ENCODE measurements at regions not wholly inside any gene's neighbourhood (a gene's known extent, or its start where the extent isn't known, plus 50 kb on each side); places are given as distances from the start of the nearest gene placed in this dataset.

DNA sequence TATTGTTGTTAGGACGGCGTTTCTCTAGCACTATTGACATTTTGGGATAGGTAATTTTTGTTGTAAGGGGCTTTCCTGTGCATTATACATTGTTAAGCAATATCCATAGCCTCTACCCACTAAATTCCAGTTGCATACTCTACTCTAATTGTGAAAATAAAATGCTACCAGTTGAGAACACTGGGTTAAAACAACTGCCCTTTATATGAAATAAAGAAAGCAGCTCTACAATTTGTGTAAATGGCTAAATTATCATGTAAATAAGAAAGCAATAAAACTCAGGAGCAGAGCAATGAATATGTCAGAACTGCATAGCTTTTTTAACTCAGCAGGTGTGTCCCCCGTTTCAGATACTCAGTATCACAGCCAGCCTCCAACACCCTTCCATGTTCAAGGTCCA, 812.7 kb upstream of the NRXN1 start:
- Histone ChIP-seq H3K4me1 (ENCODE audit: control insufficient read depth in 1 of 2, extremely low read depth in 1 of 2, insufficient read depth in 2 of 2, low read length in 2 of 2) (no peaks in the 10 kb centered on the region), H3K27ac (ENCODE audit: low read length) (no peak overlapping the region), H3K27me3 (replicated peaks in 1 of 2; ENCODE audit: control insufficient read depth in 2 of 2, extremely low read depth in 1 of 2, insufficient read depth in 2 of 2, low read length in 1 of 2) (no peaks in the 10 kb centered on the region), H3K4me3 (ENCODE audit: control insufficient read depth in 1 of 2, extremely low read depth in 1 of 2, low read length in 1 of 2) (no peak overlapping the region), H3K36me3 (ENCODE audit: control insufficient read depth in 2 of 2, extremely low read depth in 1 of 2, insufficient read depth in 1 of 2, low read length in 1 of 2) (no peaks in the 10 kb centered on the region), H3K9me3 (no peaks in the 10 kb centered on the region)
- POLR2A ChIA-PET, result no interaction called here
- no peaks in the 10 kb centered on the region for H3K4me1 Mint-ChIP-seq
- peaks cover 20 to 39% (median 27%) of the 10 kb centered on the region in 3 donors for H3K9me3 Mint-ChIP-seq
- DNase-seq (no peak), ATAC-seq (replicated peaks in 1 of 4) (no peak)
- CTCF ChIA-PET, result no interaction called here
- H3K4me3 Mint-ChIP-seq, result no peak overlapping the region
- H3K27me3 Mint-ChIP-seq, result no peaks in the 10 kb centered on the region
- no CpG with 5 or more reads among the region's 3 CpGs for WGBS (ENCODE audit: insufficient coverage)
- H3K36me3 Mint-ChIP-seq, result no peaks in the 10 kb centered on the region
- H3K27ac Mint-ChIP-seq, result no peak overlapping the region

GRCh38 chr2:51829477-51829876, 797.5 kb upstream of the NRXN1 start:
- Histone ChIP-seq H3K27ac (ENCODE audit: low read length) (no peak overlapping the region), H3K36me3 (ENCODE audit: control insufficient read depth in 2 of 2, extremely low read depth in 1 of 2, insufficient read depth in 1 of 2, low read length in 1 of 2) (no peaks in the 10 kb centered on the region), H3K4me1 (ENCODE audit: control insufficient read depth in 1 of 2, extremely low read depth in 1 of 2, insufficient read depth in 2 of 2, low read length in 2 of 2) (no peaks in the 10 kb centered on the region), H3K27me3 (replicated peaks in 1 of 2; ENCODE audit: control insufficient read depth in 2 of 2, extremely low read depth in 1 of 2, insufficient read depth in 2 of 2, low read length in 1 of 2) (no peaks in the 10 kb centered on the region), H3K4me3 (ENCODE audit: control insufficient read depth in 1 of 2, extremely low read depth in 1 of 2, low read length in 1 of 2) (no peak overlapping the region), H3K9me3 (no peaks in the 10 kb centered on the region)
- ChIA-PET POLR2A (no interaction called here), CTCF (no interaction called here)
- H3K27ac Mint-ChIP-seq, result no peak overlapping the region
- DNase-seq (no peak), ATAC-seq (replicated peaks in 1 of 4) (no peak)
- H3K4me3 Mint-ChIP-seq, result no peak overlapping the region
- no peaks in the 10 kb centered on the region for H3K27me3 Mint-ChIP-seq
- peaks cover 0 to 14% (median 6%) of the 10 kb centered on the region in 3 donors for H3K9me3 Mint-ChIP-seq
- no peaks in the 10 kb centered on the region for H3K36me3 Mint-ChIP-seq
- no peaks in the 10 kb centered on the region for H3K4me1 Mint-ChIP-seq

GRCh38 chr2:51825823-51826222, 793.9 kb upstream of the NRXN1 start:
- CTCF ChIA-PET, result no interaction called here
- peaks cover 5 to 24% (median 23%) of the 10 kb centered on the region in 3 donors for H3K9me3 Mint-ChIP-seq
- no peaks in the 10 kb centered on the region for H3K27me3 ChIP-seq (replicated peaks in 1 of 2; ENCODE audit: control insufficient read depth in 2 of 2, extremely low read depth in 1 of 2, insufficient read depth in 2 of 2, low read length in 1 of 2)
- no peak overlapping the region for H3K4me3 Mint-ChIP-seq
- H3K4me1 ChIP-seq (ENCODE audit: control insufficient read depth in 1 of 2, extremely low read depth in 1 of 2, insufficient read depth in 2 of 2, low read length in 2 of 2), result no peaks in the 10 kb centered on the region
- no peaks in the 10 kb centered on the region for H3K36me3 Mint-ChIP-seq
- H3K27me3 Mint-ChIP-seq, result no peaks in the 10 kb centered on the region
- ATAC-seq (replicated peaks in 1 of 4) (no peak), DNase-seq (no peak)
- H3K4me1 Mint-ChIP-seq, result no peaks in the 10 kb centered on the region
- WGBS (ENCODE audit: insufficient coverage), result no CpG with 5 or more reads among the region's 1 CpG
- H3K4me3 ChIP-seq (ENCODE audit: control insufficient read depth in 1 of 2, extremely low read depth in 1 of 2, low read length in 1 of 2), result no peak overlapping the region
- POLR2A ChIA-PET, result no interaction called here
- no peaks in the 10 kb centered on the region for H3K36me3 ChIP-seq (ENCODE audit: control insufficient read depth in 2 of 2, extremely low read depth in 1 of 2, insufficient read depth in 1 of 2, low read length in 1 of 2)
- no peak overlapping the region for H3K27ac ChIP-seq (ENCODE audit: low read length)
- peaks cover 3% of the 10 kb centered on the region for H3K9me3 ChIP-seq
- no peak overlapping the region for H3K27ac Mint-ChIP-seq

- Mint-ChIP-seq H3K27ac (no peak overlapping the region), H3K36me3 (no peaks in the 10 kb centered on the region), H3K4me1 (no peaks in the 10 kb centered on the region), H3K9me3 (peaks cover 0 to 10% (median 6%) of the 10 kb centered on the region in 3 donors), H3K27me3 (no peaks in the 10 kb centered on the region), H3K4me3 (no peak overlapping the region)
- no peak for ATAC-seq (replicated peaks in 1 of 4)
- Histone ChIP-seq H3K9me3 (no peaks in the 10 kb centered on the region), H3K27me3 (replicated peaks in 1 of 2; ENCODE audit: control insufficient read depth in 2 of 2, extremely low read depth in 1 of 2, insufficient read depth in 2 of 2, low read length in 1 of 2) (no peaks in the 10 kb centered on the region), H3K4me3 (ENCODE audit: control insufficient read depth in 1 of 2, extremely low read depth in 1 of 2, low read length in 1 of 2) (no peak overlapping the region), H3K27ac (ENCODE audit: low read length) (no peak overlapping the region), H3K36me3 (ENCODE audit: control insufficient read depth in 2 of 2, extremely low read depth in 1 of 2, insufficient read depth in 1 of 2, low read length in 1 of 2) (no peaks in the 10 kb centered on the region), H3K4me1 (ENCODE audit: control insufficient read depth in 1 of 2, extremely low read depth in 1 of 2, insufficient read depth in 2 of 2, low read length in 2 of 2) (no peaks in the 10 kb centered on the region)
- no peak for DNase-seq
- CTCF ChIA-PET, result no interaction called here
- POLR2A ChIA-PET, result no interaction called here
Measured at GRCh38 chr2:51813247-51813646, 781.3 kb upstream of the NRXN1 start.

DNA sequence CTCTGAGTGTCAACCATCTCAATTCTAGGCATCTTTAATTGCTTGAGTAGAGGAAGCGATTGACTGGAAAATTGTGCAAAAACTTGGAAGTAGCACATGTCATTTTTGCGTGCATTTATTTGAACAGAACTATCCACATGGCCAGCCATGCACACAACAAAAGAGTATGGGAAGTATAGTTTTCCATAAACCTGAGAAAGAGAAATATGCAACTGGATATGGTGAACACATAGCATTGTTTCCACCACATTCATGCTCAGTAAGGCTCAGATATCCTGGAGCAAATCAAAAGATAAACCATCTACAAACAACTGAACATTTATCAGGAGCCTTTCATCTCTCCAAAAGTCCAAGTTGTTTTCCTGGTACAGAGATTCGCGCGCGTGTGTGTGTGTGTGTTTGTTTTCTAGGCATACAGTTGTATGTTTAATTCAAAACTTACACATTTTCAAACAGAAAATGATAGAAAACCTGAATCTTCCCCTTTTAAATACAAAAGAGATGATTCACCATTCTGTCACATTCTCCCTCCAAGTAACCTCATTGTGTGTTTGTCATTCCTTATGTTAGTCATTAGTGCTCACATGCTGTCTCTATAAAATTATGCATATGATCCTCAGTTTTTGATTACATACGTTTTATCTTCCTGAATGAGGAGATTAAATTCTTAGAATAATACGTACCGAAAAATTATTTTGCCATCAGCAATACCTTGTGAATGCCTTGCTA, 780.4 kb upstream of the NRXN1 start:
- no peaks in the 10 kb centered on the region for H3K36me3 Mint-ChIP-seq
- no peak for DNase-seq
- no peaks in the 10 kb centered on the region for H3K4me1 Mint-ChIP-seq
- Histone ChIP-seq H3K4me3 (ENCODE audit: control insufficient read depth in 1 of 2, extremely low read depth in 1 of 2, low read length in 1 of 2) (no peak overlapping the region), H3K9me3 (no peaks in the 10 kb centered on the region), H3K27me3 (replicated peaks in 1 of 2; ENCODE audit: control insufficient read depth in 2 of 2, extremely low read depth in 1 of 2, insufficient read depth in 2 of 2, low read length in 1 of 2) (no peaks in the 10 kb centered on the region), H3K27ac (ENCODE audit: low read length) (no peak overlapping the region), H3K36me3 (ENCODE audit: control insufficient read depth in 2 of 2, extremely low read depth in 1 of 2, insufficient read depth in 1 of 2, low read length in 1 of 2) (no peaks in the 10 kb centered on the region), H3K4me1 (ENCODE audit: control insufficient read depth in 1 of 2, extremely low read depth in 1 of 2, insufficient read depth in 2 of 2, low read length in 2 of 2) (no peaks in the 10 kb centered on the region)
- ChIA-PET POLR2A (no interaction called here), CTCF (no interaction called here)
- no peak for ATAC-seq (replicated peaks in 1 of 4)
- no peak overlapping the region for H3K4me3 Mint-ChIP-seq
- peaks cover 8 to 14% (median 9%) of the 10 kb centered on the region in 3 donors for H3K9me3 Mint-ChIP-seq
- no CpG with 5 or more reads among the region's 9 CpGs for WGBS (ENCODE audit: insufficient coverage)
- H3K27me3 Mint-ChIP-seq, result no peaks in the 10 kb centered on the region
- no peak overlapping the region for H3K27ac Mint-ChIP-seq

GRCh38 chr2:51810197-51810596, 778.3 kb upstream of the NRXN1 start:
- CTCF ChIA-PET, result no interaction called here
- DNase-seq (no peak), ATAC-seq (replicated peaks in 1 of 4) (no peak)
- Histone ChIP-seq H3K27me3 (replicated peaks in 1 of 2; ENCODE audit: control insufficient read depth in 2 of 2, extremely low read depth in 1 of 2, insufficient read depth in 2 of 2, low read length in 1 of 2) (no peaks in the 10 kb centered on the region), H3K36me3 (ENCODE audit: control insufficient read depth in 2 of 2, extremely low read depth in 1 of 2, insufficient read depth in 1 of 2, low read length in 1 of 2) (no peaks in the 10 kb centered on the region), H3K4me3 (ENCODE audit: control insufficient read depth in 1 of 2, extremely low read depth in 1 of 2, low read length in 1 of 2) (no peak overlapping the region), H3K9me3 (no peaks in the 10 kb centered on the region), H3K4me1 (ENCODE audit: control insufficient read depth in 1 of 2, extremely low read depth in 1 of 2, insufficient read depth in 2 of 2, low read length in 2 of 2) (no peaks in the 10 kb centered on the region), H3K27ac (ENCODE audit: low read length) (no peak overlapping the region)
- Mint-ChIP-seq H3K4me3 (no peak overlapping the region), H3K27me3 (no peaks in the 10 kb centered on the region), H3K9me3 (peaks cover 14 to 18% (median 15%) of the 10 kb centered on the region in 3 donors), H3K27ac (no peak overlapping the region), H3K4me1 (no peaks in the 10 kb centered on the region), H3K36me3 (no peaks in the 10 kb centered on the region)
- WGBS (ENCODE audit: insufficient coverage), result no CpG with 5 or more reads among the region's 4 CpGs
- POLR2A ChIA-PET, result no interaction called here

GRCh38 chr2:51807229-51807628, 775.3 kb upstream of the NRXN1 start:
- ChIA-PET POLR2A (no interaction called here), CTCF (no interaction called here)
- H3K4me1 ChIP-seq (ENCODE audit: control insufficient read depth in 1 of 2, extremely low read depth in 1 of 2, insufficient read depth in 2 of 2, low read length in 2 of 2), result no peaks in the 10 kb centered on the region
- WGBS (ENCODE audit: insufficient coverage), result 90% methylated on average over 2 of the region's 4 CpGs
- Mint-ChIP-seq H3K4me1 (no peaks in the 10 kb centered on the region), H3K9me3 (peaks cover 15 to 23% (median 20%) of the 10 kb centered on the region in 3 donors), H3K27ac (no peak overlapping the region), H3K27me3 (no peaks in the 10 kb centered on the region), H3K4me3 (no peak overlapping the region), H3K36me3 (no peaks in the 10 kb centered on the region)
- H3K27ac ChIP-seq (ENCODE audit: low read length), result no peak overlapping the region
- H3K9me3 ChIP-seq, result no peaks in the 10 kb centered on the region
- H3K36me3 ChIP-seq (ENCODE audit: control insufficient read depth in 2 of 2, extremely low read depth in 1 of 2, insufficient read depth in 1 of 2, low read length in 1 of 2), result no peaks in the 10 kb centered on the region
- no peaks in the 10 kb centered on the region for H3K27me3 ChIP-seq (replicated peaks in 1 of 2; ENCODE audit: control insufficient read depth in 2 of 2, extremely low read depth in 1 of 2, insufficient read depth in 2 of 2, low read length in 1 of 2)
- DNase-seq (no peak), ATAC-seq (replicated peaks in 1 of 4) (no peak)
- H3K4me3 ChIP-seq (ENCODE audit: control insufficient read depth in 1 of 2, extremely low read depth in 1 of 2, low read length in 1 of 2), result no peak overlapping the region
